ENCODE measurements at regions not wholly inside any gene's neighbourhood (a gene's known extent, or its start where the extent isn't known, plus 50 kb on each side); places are given as distances from the start of the nearest gene placed in this dataset.
"Not testable (repeated sequence)": the region's sequence is repeated elsewhere in the genome, so short reads cannot be mapped to it uniquely, and the experiment has no call there.

- TF ChIP-seq CTCF, POLR2AphosphoS5 (IDR thresholded peaks at IDR 0.05): not testable (repeated sequence)
Observed at GRCh38 chr9:138203872-138204271, 326.3 kb downstream of the CACNA1B start.

Data from prostate gland (tissue), 2 donors.